DOHH2 (cell line): ENCODE measurements at regions not wholly inside any gene's neighbourhood (a gene's known extent, or its start where the extent isn't known, plus 50 kb on each side); places are given as distances from the start of the nearest gene placed in this dataset.
"Not testable (repeated sequence)": the region's sequence is repeated elsewhere in the genome, so short reads cannot be mapped to it uniquely, and the experiment has no call there.

Experiments
- H3F3A ChIP-seq: fragments of 200-600 bp; sonication (generic), shearing (Covaris generic); 2 replicates; pipeline ENCODE4 v1.6.0; 2016; ENCODE audit warnings: antibody characterized with exemption, mild to moderate bottlenecking; ENCODE audit not compliant: control insufficient read depth, insufficient read depth
- H3K27ac ChIP-seq: fragments of 200-600 bp; sonication (generic); 2 replicates; pipeline ENCODE4 v1.5.1; 2014; ENCODE audit warnings: low read depth, mild to moderate bottlenecking, low read length, moderate library complexity
- H3K27me3 ChIP-seq: fragments of 200-600 bp; sonication (generic); 2 replicates; pipeline ENCODE4 v1.6.1; 2014; ENCODE audit warnings: mild to moderate bottlenecking, low read length, mixed read lengths; ENCODE audit not compliant: control insufficient read depth
- H3K36me3 ChIP-seq: fragments of 200-600 bp; sonication (generic); 2 replicates; pipeline ENCODE4 v1.6.1; 2014; ENCODE audit warnings: mild to moderate bottlenecking, low read length, moderate library complexity, mixed read lengths; ENCODE audit not compliant: control insufficient read depth
- H3K4me1 ChIP-seq: fragments of 200-600 bp; sonication (generic); 2 replicates; pipeline ENCODE4 v1.6.1; 2014; ENCODE audit warnings: mild to moderate bottlenecking, low read length, mixed read lengths; ENCODE audit not compliant: control insufficient read depth
- H3K4me2 ChIP-seq: fragments of 200-600 bp; sonication (generic); 2 replicates; pipeline ENCODE4 v1.6.0; 2014; ENCODE audit warnings: mild to moderate bottlenecking, low read length, moderate library complexity
- H3K4me3 ChIP-seq: fragments of 200-600 bp; sonication (generic); 2 replicates; pipeline ENCODE4 v1.5.1; 2014; ENCODE audit warnings: mild to moderate bottlenecking, low read length, mixed read lengths
- H3K79me2 ChIP-seq: fragments of 200-600 bp; sonication (generic); 2 replicates; pipeline ENCODE4 v1.6.1; 2014; ENCODE audit warnings: mild to moderate bottlenecking, low read length, mixed read lengths; ENCODE audit not compliant: control insufficient read depth
- H3K9me2 ChIP-seq: fragments of 200-600 bp; sonication (generic); replicated peaks from 2 replicates; pipeline ENCODE4 v1.6.1; 2014; ENCODE audit warnings: mild to moderate bottlenecking, low read length, mixed read lengths; ENCODE audit not compliant: control insufficient read depth
- H3K9me3 ChIP-seq: fragments of 200-600 bp; sonication (generic); 2 replicates; pipeline ENCODE4 v1.6.1; 2014; ENCODE audit warnings: antibody characterized with exemption, low read length, mixed read lengths; ENCODE audit not compliant: control insufficient read depth, insufficient read depth
- H4K20me1 ChIP-seq: fragments of 200-600 bp; sonication (generic); 2 replicates; pipeline ENCODE4 v1.6.0; 2014; ENCODE audit warnings: low read depth, mild to moderate bottlenecking, antibody characterized with exemption, low read length, moderate library complexity; ENCODE audit not compliant: control insufficient read depth, insufficient read depth
- EZH2phosphoT487 ChIP-seq: fragments of 200-600 bp; sonication (generic); IDR thresholded peaks from 2 replicates; pipeline ENCODE4 v1.6.1; 2017; ENCODE audit warnings: borderline replicate concordance, mild to moderate bottlenecking, antibody characterized with exemption, low read length, moderate library complexity, mixed read lengths

GRCh38 chr15:22735067-22735466 lies 51.4 kb upstream of the NIPA1 start:
- H3K36me3 ChIP-seq, H3K4me1 ChIP-seq, H3K9me2 ChIP-seq, H3K9me3 ChIP-seq, H3F3A ChIP-seq, H3K27ac ChIP-seq, H3K79me2 ChIP-seq, H3K4me2 ChIP-seq, H3K27me3 ChIP-seq, H4K20me1 ChIP-seq, H3K4me3 ChIP-seq: not testable (repeated sequence)

- Histone ChIP-seq H3K4me3 (no peak overlapping the region), H3K4me1 (no peaks in the 10 kb centered on the region), H3K27ac (no peak overlapping the region), H3K27me3 (no peaks in the 10 kb centered on the region), H3K4me2 (no peak overlapping the region), H3K9me3 (no peaks in the 10 kb centered on the region), H3K9me2 (no peaks in the 10 kb centered on the region), H3K79me2 (no peaks in the 10 kb centered on the region), H4K20me1 (no peaks in the 10 kb centered on the region), H3F3A (no peaks in the 10 kb centered on the region), H3K36me3 (no peaks in the 10 kb centered on the region)
- no peak for TF ChIP-seq EZH2phosphoT487
Observed at GRCh38 chr15:22735781-22736180, 50.7 kb upstream of the NIPA1 start.

- not testable (repeated sequence) for H3K4me2 ChIP-seq, H3K4me3 ChIP-seq, H3K4me1 ChIP-seq, H3K36me3 ChIP-seq, H3K27me3 ChIP-seq, H3K27ac ChIP-seq, H4K20me1 ChIP-seq, H3F3A ChIP-seq, H3K79me2 ChIP-seq, H3K9me2 ChIP-seq, H3K9me3 ChIP-seq
Observed at GRCh38 chr15:22736200-22736599, 50.2 kb upstream of the NIPA1 start.
